OCI-LY3 (cell line): ENCODE measurements at regions not wholly inside any gene's neighbourhood (a gene's known extent, or its start where the extent isn't known, plus 50 kb on each side); places are given as distances from the start of the nearest gene placed in this dataset.
A peak's percentile ranks its signal among the peaks of the same experiment; 100 is the strongest.

Experiments used
- H2AFZ ChIP-seq: fragments of 200-600, 300-600 bp; shearing (Covaris generic); 2 replicates; pipeline ENCODE4 v1.6.0; 2014; ENCODE audit warnings: antibody characterized with exemption, low read depth, low read length
- H3K27ac ChIP-seq: fragments of 200-600, 300-600 bp; sonication (generic); 2 replicates; pipeline ENCODE4 v1.5.1; 2014; ENCODE audit warnings: mild to moderate bottlenecking, low read length, moderate library complexity, mixed read lengths
- H3K27me3 ChIP-seq: fragments of 200-600, 300-600 bp; sonication (generic); 2 replicates; pipeline ENCODE4 v1.6.1; 2014; ENCODE audit warnings: low read depth, low read length, mixed read lengths
- H3K36me3 ChIP-seq: fragments of 200-600, 300-600 bp; sonication (generic); replicated peaks from 2 replicates; pipeline ENCODE3; 2014; ENCODE audit warnings: low read depth, low read length, mixed read lengths
- H3K4me1 ChIP-seq: fragments of 300-600, 200-600 bp; sonication (generic); 2 replicates; pipeline ENCODE4 v1.6.1; 2014; ENCODE audit warnings: low read length, mixed read lengths
- H3K4me2 ChIP-seq: fragments of 200-600, 300-600 bp; sonication (generic); 2 replicates; pipeline ENCODE4 v1.6.1; 2014; ENCODE audit warnings: low read length, mixed read lengths
- H3K4me3 ChIP-seq: fragments of 300-600, 200-600 bp; sonication (generic); 2 replicates; pipeline ENCODE4 v1.5.1; 2014; ENCODE audit warnings: antibody characterized with exemption, mild to moderate bottlenecking, low read length, moderate library complexity
- H3K79me2 ChIP-seq: fragments of 300-600, 200-600 bp; shearing (Covaris generic); 2 replicates; pipeline ENCODE4 v1.6.1; 2014; ENCODE audit warnings: mild to moderate bottlenecking, low read length, mixed read lengths
- H3K9ac ChIP-seq: fragments of 300-600, 200-600 bp; shearing (Covaris generic); 2 replicates; pipeline ENCODE4 v1.6.0; 2014; ENCODE audit warnings: mild to moderate bottlenecking, low read length, moderate library complexity
- H3K9me3 ChIP-seq: fragments of 200-600, 300-600 bp; shearing (Covaris generic); 2 replicates; pipeline ENCODE4 v1.6.1; 2014; ENCODE audit warnings: low read length, mixed read lengths; ENCODE audit not compliant: insufficient read depth
- H4K20me1 ChIP-seq: fragments of 200-600, 300-600 bp; sonication (generic); 2 replicates; pipeline ENCODE4 v1.6.1; 2016; ENCODE audit warnings: low read length, mixed read lengths; ENCODE audit not compliant: insufficient read depth
- CTCF ChIP-seq: fragments of 200-600, 300-600 bp; sonication (generic); IDR thresholded peaks from 2 replicates; pipeline ENCODE4 v1.5.1; 2014; ENCODE audit warnings: antibody characterized with exemption, low read length, low read depth
- EZH2phosphoT487 ChIP-seq: fragments of 200-600 bp; shearing (Covaris generic); IDR thresholded peaks from 2 replicates; pipeline ENCODE4 v1.6.1; 2018; ENCODE audit warnings: antibody characterized with exemption, mixed run types, low read depth

GRCh38 chr11:11105361-11105760 is 247.5 kb upstream of the ZBED5 start:
- no peak overlapping the region for H3K9ac ChIP-seq
- H2AFZ ChIP-seq: no peak overlapping the region
- no peaks in the 10 kb centered on the region for H4K20me1 ChIP-seq
- H3K4me3 ChIP-seq: no peak overlapping the region
- H3K4me2 ChIP-seq: no peak overlapping the region
- no peak for TF ChIP-seq CTCF
- no peaks in the 10 kb centered on the region for H3K27me3 ChIP-seq
- H3K79me2 ChIP-seq: no peaks in the 10 kb centered on the region
- H3K9me3 ChIP-seq: no peaks in the 10 kb centered on the region; the same call in 1 of the 2 replicates
- no peaks in the 10 kb centered on the region for H3K36me3 ChIP-seq
- no peaks in the 10 kb centered on the region for H3K4me1 ChIP-seq
- no peak overlapping the region for H3K27ac ChIP-seq

- Histone ChIP-seq H3K27ac (no peak overlapping the region), H3K27me3 (no peaks in the 10 kb centered on the region), H3K4me2 (no peak overlapping the region), H3K36me3 (no peaks in the 10 kb centered on the region), H3K4me3 (no peak overlapping the region), H2AFZ (no peak overlapping the region), H3K9me3 (peaks cover 4% of the 10 kb centered on the region; the same call in 1 of the 2 replicates), H3K79me2 (no peaks in the 10 kb centered on the region), H4K20me1 (no peaks in the 10 kb centered on the region), H3K9ac (no peak overlapping the region), H3K4me1 (no peaks in the 10 kb centered on the region)
- TF ChIP-seq CTCF (no peak), EZH2phosphoT487 (no peak)
Observed at GRCh38 chr11:11095831-11096723, 238.2 kb upstream of the ZBED5 start.

- Histone ChIP-seq H3K36me3 (no peaks in the 10 kb centered on the region), H3K9ac (no peak overlapping the region), H3K4me1 (peaks cover 3% of the 10 kb centered on the region; the same call in 1 of the 2 replicates), H3K9me3 (peaks cover 9% of the 10 kb centered on the region; the same call in 1 of the 2 replicates), H3K4me3 (no peak overlapping the region), H3K79me2 (no peaks in the 10 kb centered on the region), H4K20me1 (no peaks in the 10 kb centered on the region), H3K27me3 (no peaks in the 10 kb centered on the region), H2AFZ (no peak overlapping the region), H3K27ac (no peak overlapping the region), H3K4me2 (no peak overlapping the region)
- TF ChIP-seq CTCF (no peak), EZH2phosphoT487 (no peak)
Observed at GRCh38 chr11:11090495-11090894, 232.6 kb upstream of the ZBED5 start.

GRCh38 chr11:11089805-11090204 is 232.0 kb upstream of the ZBED5 start:
- peaks cover 9% of the 10 kb centered on the region; the same call in 1 of the 2 replicates for H3K9me3 ChIP-seq
- no peak overlapping the region for H3K4me3 ChIP-seq
- peaks cover 3% of the 10 kb centered on the region; the same call in 1 of the 2 replicates for H3K4me1 ChIP-seq
- no peaks in the 10 kb centered on the region for H3K27me3 ChIP-seq
- no peak overlapping the region for H3K4me2 ChIP-seq
- H3K36me3 ChIP-seq: no peaks in the 10 kb centered on the region
- H4K20me1 ChIP-seq: no peaks in the 10 kb centered on the region
- H3K79me2 ChIP-seq: no peaks in the 10 kb centered on the region
- H3K27ac ChIP-seq: peak overlapping the region; percentile 21; the same call in 1 of the 2 replicates
- no peak overlapping the region for H2AFZ ChIP-seq
- no peak overlapping the region for H3K9ac ChIP-seq
- TF ChIP-seq EZH2phosphoT487 (no peak), CTCF (no peak)
